ENCODE measurements at regions not wholly inside any gene's neighbourhood (a gene's known extent, or its start where the extent isn't known, plus 50 kb on each side); places are given as distances from the start of the nearest gene placed in this dataset.

DNA sequence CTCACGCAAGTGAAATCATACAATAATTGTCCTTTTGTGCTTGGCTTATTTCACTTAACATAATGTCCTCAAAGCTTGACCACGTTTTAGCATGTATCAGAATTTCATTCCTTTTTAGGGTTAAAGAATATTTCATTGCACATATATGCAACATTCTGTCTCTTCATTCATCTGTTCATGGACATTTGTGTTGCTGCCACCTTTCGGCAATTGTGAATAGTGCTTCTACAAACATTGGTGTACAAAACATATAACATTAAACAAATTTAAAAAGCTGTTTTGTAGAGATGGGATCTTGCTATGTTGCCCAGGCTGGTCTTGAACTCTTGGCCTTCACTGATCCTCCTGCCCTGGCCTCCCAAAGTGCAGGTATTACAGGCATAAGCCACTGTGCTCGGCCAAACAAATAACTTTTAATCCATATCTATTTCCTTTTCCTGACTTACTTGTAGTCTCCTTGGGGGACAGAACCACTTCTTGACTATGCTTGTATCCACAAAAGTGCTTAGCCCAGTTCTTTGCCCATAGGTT, 209.3 kb downstream of the SLC4A3 start:
- Histone ChIP-seq H2BK120ac (ENCODE audit: low read depth, low read length, poor library complexity, severe bottlenecking) (no peak overlapping the region), H3K14ac (ENCODE audit: insufficient read depth, low read length) (no peak overlapping the region), H3K23ac (ENCODE audit: insufficient read length, low read depth, low read length) (no peak overlapping the region), H4K20me1 (ENCODE audit: control insufficient read depth, insufficient read depth, insufficient read length) (no peaks in the 10 kb centered on the region), H3K18ac (ENCODE audit: insufficient read length, low read depth, low read length) (no peak overlapping the region), H3K23me2 (ENCODE audit: insufficient read length, low read depth, low read length, poor library complexity, severe bottlenecking) (no peaks in the 10 kb centered on the region), H4K91ac (ENCODE audit: insufficient read length, low read depth, low read length) (no peak overlapping the region), H4K8ac (replicated peaks; ENCODE audit: insufficient read length, low read depth, low read length) (no peak overlapping the region), H3K9ac (ENCODE audit: extremely low read depth, insufficient read length, low read length) (no peak overlapping the region), H3K79me1 (ENCODE audit: insufficient read depth, low read depth, low read length, poor library complexity, severe bottlenecking) (no peaks in the 10 kb centered on the region), H4K5ac (ENCODE audit: insufficient read length, low read depth, low read length) (no peak overlapping the region), H3K4me2 (ENCODE audit: insufficient read depth, insufficient read length, low read length) (no peak overlapping the region), H2BK20ac (ENCODE audit: low read depth, low read length, poor library complexity, severe bottlenecking) (no peak overlapping the region), H3K56ac (ENCODE audit: insufficient read length, low read depth, low read length) (no peak overlapping the region), H3K27ac (ENCODE audit: insufficient read length, low read depth, low read length) (no peak overlapping the region), H3K9me3 (ENCODE audit: control insufficient read depth, low read depth, low read length) (no peaks in the 10 kb centered on the region), H2BK15ac (ENCODE audit: low read depth, low read length) (no peak overlapping the region), H3K27me3 (ENCODE audit: insufficient read depth, low read length) (no peaks in the 10 kb centered on the region), H2AK5ac (ENCODE audit: insufficient read length, low read length) (no peak overlapping the region), H3K4ac (ENCODE audit: low read depth, low read length) (no peak overlapping the region), H2AFZ (ENCODE audit: low read length) (no peak overlapping the region), H3T11ph (ENCODE audit: low read length) (no peak overlapping the region), H3K79me2 (ENCODE audit: insufficient read depth, low read length) (no peaks in the 10 kb centered on the region), H2BK5ac (ENCODE audit: insufficient read length, low read length) (no peak overlapping the region), H3K4me1 (ENCODE audit: insufficient read depth, low read length) (no peaks in the 10 kb centered on the region), H2BK12ac (ENCODE audit: insufficient read length, low read depth, low read length) (no peak overlapping the region)
- no peaks in the 10 kb centered on the region; a peak in 1 of 7 replicates for H3K36me3 Mint-ChIP-seq (ENCODE audit: insufficient read depth in 1 of 3, low read depth in 3 of 3)
- H3K27me3 Mint-ChIP-seq (ENCODE audit: low read depth), result no peaks in the 10 kb centered on the region
- H3K27ac Mint-ChIP-seq, result no peak overlapping the region
- no peak for DNase-seq
- WGBS (ENCODE audit: extremely low coverage, insufficient read length, low lambda C conversion rate), result no CpG with 5 or more reads among the region's 4 CpGs
- TF ChIP-seq, protein P1, sequence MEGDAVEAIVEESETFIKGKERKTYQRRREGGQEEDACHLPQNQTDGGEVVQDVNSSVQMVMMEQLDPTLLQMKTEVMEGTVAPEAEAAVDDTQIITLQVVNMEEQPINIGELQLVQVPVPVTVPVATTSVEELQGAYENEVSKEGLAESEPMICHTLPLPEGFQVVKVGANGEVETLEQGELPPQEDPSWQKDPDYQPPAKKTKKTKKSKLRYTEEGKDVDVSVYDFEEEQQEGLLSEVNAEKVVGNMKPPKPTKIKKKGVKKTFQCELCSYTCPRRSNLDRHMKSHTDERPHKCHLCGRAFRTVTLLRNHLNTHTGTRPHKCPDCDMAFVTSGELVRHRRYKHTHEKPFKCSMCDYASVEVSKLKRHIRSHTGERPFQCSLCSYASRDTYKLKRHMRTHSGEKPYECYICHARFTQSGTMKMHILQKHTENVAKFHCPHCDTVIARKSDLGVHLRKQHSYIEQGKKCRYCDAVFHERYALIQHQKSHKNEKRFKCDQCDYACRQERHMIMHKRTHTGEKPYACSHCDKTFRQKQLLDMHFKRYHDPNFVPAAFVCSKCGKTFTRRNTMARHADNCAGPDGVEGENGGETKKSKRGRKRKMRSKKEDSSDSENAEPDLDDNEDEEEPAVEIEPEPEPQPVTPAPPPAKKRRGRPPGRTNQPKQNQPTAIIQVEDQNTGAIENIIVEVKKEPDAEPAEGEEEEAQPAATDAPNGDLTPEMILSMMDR (conservative IDR thresholded peaks at IDR 0.05), result peak; percentile 38
- no peak overlapping the region for H3K4me3 Mint-ChIP-seq
- no peaks in the 10 kb centered on the region for H3K4me1 Mint-ChIP-seq
- no peaks in the 10 kb centered on the region for H3K9me3 Mint-ChIP-seq
